ENCODE measurements at regions not wholly inside any gene's neighbourhood (a gene's known extent, or its start where the extent isn't known, plus 50 kb on each side); places are given as distances from the start of the nearest gene placed in this dataset.

DNA sequence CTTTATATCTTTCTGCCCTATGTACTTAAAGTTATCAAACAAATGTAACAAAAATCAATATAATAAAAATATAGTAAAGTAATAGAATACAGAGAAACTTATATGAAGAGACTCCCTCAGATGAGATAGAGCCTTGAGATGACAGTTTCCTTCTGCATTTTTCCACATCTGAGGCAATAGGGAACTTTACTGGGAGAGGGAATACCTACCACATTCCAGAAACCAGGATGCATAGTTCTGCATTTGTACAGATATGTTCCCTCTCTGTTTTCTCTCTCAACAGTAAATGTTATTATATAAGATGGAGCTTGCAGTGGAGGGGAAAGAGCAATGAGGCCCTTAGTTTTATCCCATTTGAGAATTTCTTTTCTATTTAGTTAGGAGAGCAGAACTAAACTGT lies 109.6 kb upstream of the KCNN2 start:
- TF ChIP-seq CTCF (IDR thresholded peaks at IDR 0.05) (no peak), POLR2A (IDR thresholded peaks at IDR 0.05) (no peak)
